ENCODE measurements at regions not wholly inside any gene's neighbourhood (a gene's known extent, or its start where the extent isn't known, plus 50 kb on each side); places are given as distances from the start of the nearest gene placed in this dataset.
A peak's percentile ranks its signal among the peaks of the same experiment; 100 is the strongest.

DNA sequence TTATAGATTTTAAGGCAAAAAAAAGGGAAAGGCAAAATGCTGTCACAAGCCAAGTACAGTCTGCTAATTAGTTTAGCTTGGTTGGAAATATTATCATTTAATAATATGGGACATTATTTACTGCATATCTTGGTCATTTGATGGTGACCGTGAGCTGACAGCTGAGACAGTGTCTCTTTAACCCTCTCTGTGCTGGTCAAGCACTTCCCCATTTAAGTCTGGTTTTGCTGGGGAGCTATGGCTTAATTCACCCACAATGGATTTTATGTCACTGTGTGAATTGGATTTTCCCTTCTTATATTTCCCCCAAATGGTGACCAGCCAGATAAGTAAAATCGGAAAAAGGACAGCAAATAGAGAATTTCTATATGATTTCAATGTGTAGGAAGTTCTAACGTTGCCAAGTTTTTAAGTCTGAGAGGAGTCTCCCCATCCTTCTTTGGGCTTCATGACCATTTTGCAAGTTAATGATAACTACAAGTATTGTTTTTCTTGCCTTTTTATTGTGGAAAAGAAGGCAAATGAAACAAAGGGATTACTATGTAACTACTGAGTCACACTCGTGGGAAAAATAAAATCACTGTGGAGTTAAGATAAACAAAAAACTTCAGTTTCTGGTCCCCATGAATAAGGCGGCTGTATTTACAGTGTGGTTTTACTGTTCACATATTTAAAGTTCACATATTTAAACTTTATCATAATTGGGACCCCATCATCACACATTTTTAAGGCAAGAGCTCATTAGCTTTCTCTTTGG lies 373.5 kb downstream of the NR2F2 start:
- ATAC-seq (ENCODE audit: insufficient read depth, low FRiP score) (no peak), DNase-seq (no peak)
- no peak overlapping the region for H3K27ac ChIP-seq (ENCODE audit: low read depth in 1 of 2, low read length in 1 of 2)
- 56 to 65% methylated on average over 5 of the region's 5 CpGs for WGBS, 2 donors
- H3K9me3 ChIP-seq (ENCODE audit: control insufficient read depth in 4 of 4, insufficient read depth in 3 of 4, low read length in 3 of 4) = no peaks in the 10 kb centered on the region
- TF ChIP-seq, protein P1, sequence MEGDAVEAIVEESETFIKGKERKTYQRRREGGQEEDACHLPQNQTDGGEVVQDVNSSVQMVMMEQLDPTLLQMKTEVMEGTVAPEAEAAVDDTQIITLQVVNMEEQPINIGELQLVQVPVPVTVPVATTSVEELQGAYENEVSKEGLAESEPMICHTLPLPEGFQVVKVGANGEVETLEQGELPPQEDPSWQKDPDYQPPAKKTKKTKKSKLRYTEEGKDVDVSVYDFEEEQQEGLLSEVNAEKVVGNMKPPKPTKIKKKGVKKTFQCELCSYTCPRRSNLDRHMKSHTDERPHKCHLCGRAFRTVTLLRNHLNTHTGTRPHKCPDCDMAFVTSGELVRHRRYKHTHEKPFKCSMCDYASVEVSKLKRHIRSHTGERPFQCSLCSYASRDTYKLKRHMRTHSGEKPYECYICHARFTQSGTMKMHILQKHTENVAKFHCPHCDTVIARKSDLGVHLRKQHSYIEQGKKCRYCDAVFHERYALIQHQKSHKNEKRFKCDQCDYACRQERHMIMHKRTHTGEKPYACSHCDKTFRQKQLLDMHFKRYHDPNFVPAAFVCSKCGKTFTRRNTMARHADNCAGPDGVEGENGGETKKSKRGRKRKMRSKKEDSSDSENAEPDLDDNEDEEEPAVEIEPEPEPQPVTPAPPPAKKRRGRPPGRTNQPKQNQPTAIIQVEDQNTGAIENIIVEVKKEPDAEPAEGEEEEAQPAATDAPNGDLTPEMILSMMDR (IDR thresholded peaks at IDR 0.05; ENCODE audit: control extremely low read depth, extremely low read depth) = no peak
- no peak overlapping the region for H3K9ac ChIP-seq (ENCODE audit: insufficient read depth in 1 of 2, low read length in 2 of 2)
- no peaks in the 10 kb centered on the region for H3K27me3 ChIP-seq (ENCODE audit: control insufficient read depth in 3 of 3, insufficient read depth in 3 of 3, low read length in 2 of 3)
- H3K36me3 ChIP-seq (ENCODE audit: control insufficient read depth in 4 of 4, insufficient read depth in 4 of 4, low read length in 4 of 4) = no peaks in the 10 kb centered on the region
- peaks cover 0 to 14% (median 0%) of the 10 kb centered on the region in 5 donors for H3K4me1 ChIP-seq (ENCODE audit: control insufficient read depth in 5 of 5, insufficient read depth in 5 of 5, low read length in 5 of 5)
- H3K4me3 ChIP-seq = no peak overlapping the region

GRCh38 chr15:96716075-96716474 lies 385.6 kb downstream of the NR2F2 start:
- Histone ChIP-seq H3K4me1 (ENCODE audit: control insufficient read depth in 5 of 5, insufficient read depth in 5 of 5, low read length in 5 of 5) (no peaks in the 10 kb centered on the region), H3K4me3 (no peak overlapping the region), H3K9ac (ENCODE audit: insufficient read depth in 1 of 2, low read length in 2 of 2) (no peak overlapping the region), H3K9me3 (ENCODE audit: control insufficient read depth in 4 of 4, insufficient read depth in 3 of 4, low read length in 3 of 4) (no peaks in the 10 kb centered on the region), H3K27me3 (ENCODE audit: control insufficient read depth in 3 of 3, insufficient read depth in 3 of 3, low read length in 2 of 3) (no peaks in the 10 kb centered on the region), H3K27ac (ENCODE audit: low read depth in 1 of 2, low read length in 1 of 2) (no peak overlapping the region), H3K36me3 (ENCODE audit: control insufficient read depth in 4 of 4, insufficient read depth in 4 of 4, low read length in 4 of 4) (no peaks in the 10 kb centered on the region)
- TF ChIP-seq, protein P1 (IDR thresholded peaks at IDR 0.05; ENCODE audit: control extremely low read depth, extremely low read depth) = no peak
- 44 to 52% methylated on average over 6 of the region's 6 CpGs for WGBS, 2 donors
- DNase-seq (no peak), ATAC-seq (ENCODE audit: insufficient read depth, low FRiP score) (no peak)

- Histone ChIP-seq H3K4me1 (ENCODE audit: control insufficient read depth in 5 of 5, insufficient read depth in 5 of 5, low read length in 5 of 5) (no peaks in the 10 kb centered on the region), H3K27ac (ENCODE audit: low read depth in 1 of 2, low read length in 1 of 2) (no peak overlapping the region), H3K9me3 (ENCODE audit: control insufficient read depth in 4 of 4, insufficient read depth in 3 of 4, low read length in 3 of 4) (no peaks in the 10 kb centered on the region), H3K4me3 (no peak overlapping the region), H3K27me3 (ENCODE audit: control insufficient read depth in 3 of 3, insufficient read depth in 3 of 3, low read length in 2 of 3) (no peaks in the 10 kb centered on the region), H3K36me3 (ENCODE audit: control insufficient read depth in 4 of 4, insufficient read depth in 4 of 4, low read length in 4 of 4) (no peaks in the 10 kb centered on the region), H3K9ac (ENCODE audit: insufficient read depth in 1 of 2, low read length in 2 of 2) (no peak overlapping the region)
- TF ChIP-seq, protein P1 (IDR thresholded peaks at IDR 0.05; ENCODE audit: control extremely low read depth, extremely low read depth) = no peak
- WGBS, 2 donors = 71 to 86% methylated on average over 3 of the region's 3 CpGs
- DNase-seq (no peak), ATAC-seq (ENCODE audit: insufficient read depth, low FRiP score) (no peak)
These were observed 386.0 kb downstream of the NR2F2 start for GRCh38 chr15:96716478-96716877.

- no peak overlapping the region for H3K9ac ChIP-seq (ENCODE audit: insufficient read depth in 1 of 2, low read length in 2 of 2)
- no peaks in the 10 kb centered on the region for H3K36me3 ChIP-seq (ENCODE audit: control insufficient read depth in 4 of 4, insufficient read depth in 4 of 4, low read length in 4 of 4)
- ATAC-seq (ENCODE audit: insufficient read depth, low FRiP score) (no peak), DNase-seq (peak in 1 of 3 donors; percentile 16)
- no peaks in the 10 kb centered on the region for H3K4me1 ChIP-seq (ENCODE audit: control insufficient read depth in 5 of 5, insufficient read depth in 5 of 5, low read length in 5 of 5)
- H3K4me3 ChIP-seq = no peak overlapping the region
- H3K27ac ChIP-seq (ENCODE audit: low read depth in 1 of 2, low read length in 1 of 2) = no peak overlapping the region
- no peaks in the 10 kb centered on the region for H3K27me3 ChIP-seq (ENCODE audit: control insufficient read depth in 3 of 3, insufficient read depth in 3 of 3, low read length in 2 of 3)
- H3K9me3 ChIP-seq (ENCODE audit: control insufficient read depth in 4 of 4, insufficient read depth in 3 of 4, low read length in 3 of 4) = peaks cover 0 to 2% (median 0%) of the 10 kb centered on the region in 4 donors
- TF ChIP-seq, protein P1 (IDR thresholded peaks at IDR 0.05; ENCODE audit: control extremely low read depth, extremely low read depth) = no peak
- WGBS, 2 donors = 17 to 27% methylated on average over 8 of the region's 8 CpGs
These were observed 389.8 kb downstream of the NR2F2 start for GRCh38 chr15:96720251-96720650.

Measured in lung (tissue), 11 donors.